SU-DHL-6 (cell line): ENCODE measurements at regions not wholly inside any gene's neighbourhood (a gene's known extent, or its start where the extent isn't known, plus 50 kb on each side); places are given as distances from the start of the nearest gene placed in this dataset.

Experiments used
- CTCF ChIP-seq: fragments of 200-600 bp; sonication (generic); IDR thresholded peaks from one replicate; pipeline ENCODE4 v1.5.1; 2017; ENCODE audit warnings: antibody characterized with exemption, mild to moderate bottlenecking, low read length, moderate library complexity; ENCODE audit not compliant: insufficient read depth, poor library complexity, severe bottlenecking
- EZH2phosphoT487 ChIP-seq: fragments of 200-600 bp; sonication (generic), shearing (Covaris generic); conservative IDR thresholded peaks from 2 replicates; pipeline ENCODE4 v1.6.1; 2018; ENCODE audit warnings: mild to moderate bottlenecking, antibody characterized with exemption, low read length, moderate library complexity, mixed read lengths

GRCh38 chr16:10332241-10332640, 53.6 kb upstream of the ATF7IP2 start:
- TF ChIP-seq CTCF, result no peak
- TF ChIP-seq EZH2phosphoT487, result no peak
